ACHN (cell line): ENCODE measurements at regions not wholly inside any gene's neighbourhood (a gene's known extent, or its start where the extent isn't known, plus 50 kb on each side); places are given as distances from the start of the nearest gene placed in this dataset.
A peak's percentile ranks its signal among the peaks of the same experiment; 100 is the strongest.

ENCODE experiments used
- DNase-seq: peaks from one replicate; pipeline ENCODE4 v3.0.0-alpha.2; 2015
- in situ Hi-C: cut with HindIII; loops from 2 replicates; pipeline ENCODE4 v1.10.0; 2017; ENCODE audit warnings: low sequenced_read_pairs, low pct_ligation_motif_present, low pct_unique_long_range_greater_than_20kb

DNA sequence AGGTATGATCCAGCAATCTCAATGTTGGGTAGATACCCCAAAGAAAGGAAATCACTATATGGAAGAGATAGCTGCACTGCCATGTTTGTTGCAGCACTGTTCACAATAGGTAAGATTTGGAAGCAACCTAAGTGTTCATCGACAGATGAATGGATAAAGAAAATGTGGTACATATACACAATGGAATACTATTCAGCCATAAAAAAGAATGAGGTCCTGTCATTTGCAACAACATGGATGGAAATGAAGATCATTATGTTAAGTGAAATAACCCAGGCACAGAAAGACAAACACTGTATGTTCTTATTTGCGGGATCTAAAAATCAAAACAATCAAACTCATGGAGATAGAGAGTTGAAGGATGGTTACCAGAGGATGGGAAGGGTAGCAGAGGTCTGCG, 372.4 kb upstream of the SPRED2 start:
- DNase-seq, result no peak
- in situ Hi-C loops, result no loop called here

DNA sequence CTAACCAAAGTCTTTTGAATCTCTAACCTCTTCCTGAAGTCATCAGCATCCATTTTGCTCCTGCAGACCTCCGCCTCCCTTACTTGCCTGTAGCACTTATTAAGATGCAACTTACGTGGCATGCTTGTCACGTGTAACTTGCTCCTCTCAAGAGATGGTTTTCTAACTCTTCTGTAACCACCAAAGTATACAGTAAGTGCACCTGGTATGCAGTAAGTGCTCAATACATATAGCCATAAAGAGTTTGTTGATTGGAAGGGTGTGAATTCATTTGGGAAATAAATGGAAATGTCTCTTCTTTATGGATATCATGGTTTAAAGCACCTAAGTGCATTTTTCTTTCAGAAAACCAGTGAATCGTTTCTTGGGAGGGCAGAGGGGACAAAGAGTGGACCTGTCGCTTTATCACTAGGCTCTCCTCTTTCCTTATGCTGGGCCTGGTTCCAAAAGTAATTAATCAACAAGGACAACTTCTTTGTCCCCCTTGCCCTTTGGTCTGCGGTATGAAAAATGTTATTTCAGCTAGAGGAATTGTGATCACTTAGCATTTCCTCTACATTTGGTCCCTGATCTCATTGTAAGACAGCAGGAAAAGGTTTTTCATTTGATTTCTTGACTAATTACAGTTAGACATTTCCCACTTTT, 370.0 kb upstream of the SPRED2 start:
- no peak for DNase-seq
- in situ Hi-C loops, result no loop called here

GRCh38 chr2:65800998-65801397, 368.6 kb upstream of the SPRED2 start:
- DNase-seq, result peak; percentile 41
- in situ Hi-C loops, result no loop called here

GRCh38 chr2:65799141-65799854, 366.9 kb upstream of the SPRED2 start:
- DNase-seq, result no peak
- in situ Hi-C loops, result no loop called here

DNA sequence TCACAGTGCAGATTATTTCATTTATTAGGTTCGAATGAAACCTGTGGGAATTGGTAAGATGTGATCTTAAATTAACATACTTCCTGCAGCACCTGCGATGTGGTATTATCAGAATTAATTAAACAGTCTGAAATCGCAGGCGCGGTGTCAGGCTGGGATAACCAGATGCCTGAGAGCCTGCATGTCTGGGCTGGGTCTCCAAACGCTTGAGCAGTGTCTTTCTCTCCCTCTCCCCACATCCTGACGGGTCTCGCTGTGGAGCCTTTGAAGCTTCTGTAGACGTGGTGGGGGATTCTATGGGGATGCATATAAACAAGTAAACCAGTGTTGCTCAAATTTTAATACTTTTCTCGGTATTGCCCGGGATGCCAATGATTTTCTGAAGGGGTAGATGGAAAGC, 366.2 kb upstream of the SPRED2 start:
- no peak for DNase-seq
- in situ Hi-C loops, result no loop called here

- no peak for DNase-seq
- in situ Hi-C loops, result no loop called here
These were observed 362.6 kb upstream of the SPRED2 start for GRCh38 chr2:65794994-65795393.

DNA sequence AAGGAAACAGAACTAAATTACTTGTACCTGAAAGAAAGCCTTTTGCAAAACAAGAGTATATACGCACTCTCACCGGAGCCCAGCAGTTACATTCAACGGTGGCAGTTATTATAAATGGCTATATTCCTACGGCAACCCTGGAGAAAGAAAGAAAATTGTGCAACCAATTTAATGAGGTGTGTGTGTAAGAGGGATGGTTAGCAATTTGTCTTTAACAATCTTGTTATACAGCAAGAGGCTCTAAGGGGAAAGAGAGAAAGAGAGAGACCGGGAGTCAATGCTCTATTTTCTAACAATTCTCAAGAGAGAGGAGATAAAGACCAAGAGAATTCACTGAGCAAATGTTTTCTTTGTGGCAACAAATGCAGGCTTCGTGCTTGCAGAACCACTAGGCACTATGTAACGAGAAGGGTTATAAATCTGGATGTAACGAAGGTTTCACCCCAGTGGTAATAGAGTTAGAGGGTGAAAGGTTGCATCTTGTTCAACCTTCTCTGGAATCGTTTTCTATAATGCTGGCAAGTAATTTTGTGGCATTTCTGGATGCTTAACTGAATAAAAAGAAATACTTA, 359.1 kb upstream of the SPRED2 start:
- in situ Hi-C loops, result no loop called here
- DNase-seq, result no peak

DNA sequence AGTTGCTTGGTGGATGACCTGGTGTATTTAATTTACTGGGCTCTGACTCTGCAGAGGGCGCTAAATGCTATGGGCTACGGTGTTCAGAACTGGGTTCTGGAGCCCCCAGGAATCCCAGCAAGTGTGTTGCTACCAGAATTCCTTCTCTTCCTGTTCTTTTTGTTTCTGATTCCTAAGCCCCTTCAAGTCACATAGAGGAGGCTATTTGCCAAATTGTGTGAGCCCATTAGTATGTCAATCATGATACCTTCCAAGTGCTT, 358.2 kb upstream of the SPRED2 start:
- in situ Hi-C loops, result no loop called here

DNA sequence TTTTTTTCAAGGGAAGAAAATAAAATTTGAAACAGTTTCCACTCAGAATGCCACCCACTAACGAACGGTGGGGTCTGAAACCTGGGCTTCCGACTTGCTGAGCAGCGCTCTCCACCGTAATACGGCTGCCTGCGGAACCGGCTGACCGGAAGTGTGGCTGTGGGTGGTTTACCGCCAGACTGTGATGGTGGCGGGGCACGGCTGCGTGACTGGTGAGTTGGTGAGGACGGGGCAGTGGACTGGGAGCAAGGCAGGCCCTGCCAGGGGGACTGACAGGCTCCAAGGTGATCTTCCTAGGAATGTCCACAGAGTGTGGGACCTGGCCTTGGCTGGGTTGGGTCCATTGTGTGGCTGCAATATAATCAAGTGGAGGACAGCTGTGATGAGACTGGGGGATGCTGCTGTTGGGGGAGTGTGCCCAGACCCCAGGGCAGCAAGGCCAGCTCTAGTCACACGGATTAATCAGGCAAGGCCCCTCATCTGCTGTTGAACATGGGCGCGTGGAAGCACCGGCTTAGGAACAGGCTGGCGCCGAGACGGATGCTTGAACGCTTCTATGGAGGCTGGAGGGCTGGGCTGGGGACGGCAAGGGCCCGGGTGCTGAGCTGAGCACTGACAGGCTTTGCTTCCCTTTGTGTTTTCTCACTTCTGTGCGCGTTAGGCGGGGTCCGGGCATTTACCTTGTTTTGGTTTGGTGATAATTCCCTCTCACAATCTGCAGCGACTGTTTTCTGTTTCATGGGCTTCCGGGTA, 357.7 kb upstream of the SPRED2 start:
- no peak for DNase-seq

More for the DNA sequence above, 358.2 kb upstream of the SPRED2 start:
- DNase-seq, result no peak

GRCh38 chr2:65788556-65788955, 356.2 kb upstream of the SPRED2 start:
- in situ Hi-C loops, result no loop called here
- DNase-seq, result no peak

More for the DNA sequence above, 357.7 kb upstream of the SPRED2 start:
- in situ Hi-C loops, result no loop called here

DNA sequence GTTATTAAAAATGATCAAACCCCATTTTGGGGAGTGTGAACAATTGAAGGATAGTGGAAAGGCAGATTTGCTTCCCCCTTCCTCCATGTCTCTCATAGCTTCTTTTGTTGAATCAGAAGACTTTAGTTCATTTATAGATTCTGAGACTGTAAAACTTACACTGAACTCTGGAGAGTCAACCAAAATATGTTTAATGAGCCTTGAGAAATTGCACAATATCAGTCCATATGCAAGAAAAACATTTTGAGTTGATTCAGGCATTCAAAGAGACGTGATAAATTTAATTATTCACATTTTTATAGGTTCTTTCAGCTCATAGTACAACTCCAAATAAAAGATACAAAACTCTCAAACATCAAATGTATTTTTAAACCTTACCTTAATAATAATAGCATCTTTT, 354.4 kb upstream of the SPRED2 start:
- no peak for DNase-seq
- in situ Hi-C loops, result no loop called here

GRCh38 chr2:65786007-65786717, 353.8 kb upstream of the SPRED2 start:
- DNase-seq, result no peak
- in situ Hi-C loops, result no loop called here

GRCh38 chr2:65782996-65783650, 350.7 kb upstream of the SPRED2 start:
- DNase-seq, result no peak
- in situ Hi-C loops, result no loop called here

GRCh38 chr2:65782186-65782585, 349.8 kb upstream of the SPRED2 start:
- no peak for DNase-seq
- in situ Hi-C loops, result no loop called here

DNA sequence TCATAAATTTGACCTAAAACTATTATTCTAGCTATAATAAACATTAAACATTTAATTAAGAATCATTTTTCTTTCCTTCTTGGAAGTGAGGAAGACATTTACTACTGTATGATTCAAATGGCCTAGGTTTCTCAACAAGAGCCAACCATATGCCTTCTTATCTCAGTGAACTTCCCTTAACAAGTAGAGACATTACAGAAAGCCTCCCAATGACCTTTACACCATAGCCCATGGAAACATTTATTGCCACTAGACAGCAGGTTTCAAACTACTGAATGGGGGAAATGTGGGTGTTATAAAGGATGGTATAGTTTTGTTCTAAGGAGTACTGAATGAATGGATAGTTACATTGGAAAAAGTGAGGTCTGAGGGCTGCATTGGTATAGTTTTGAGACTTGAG, 349.4 kb upstream of the SPRED2 start:
- in situ Hi-C loops, result no loop called here
- no peak for DNase-seq

GRCh38 chr2:65779021-65779420, 346.6 kb upstream of the SPRED2 start:
- DNase-seq, result no peak
- in situ Hi-C loops, result no loop called here

DNA sequence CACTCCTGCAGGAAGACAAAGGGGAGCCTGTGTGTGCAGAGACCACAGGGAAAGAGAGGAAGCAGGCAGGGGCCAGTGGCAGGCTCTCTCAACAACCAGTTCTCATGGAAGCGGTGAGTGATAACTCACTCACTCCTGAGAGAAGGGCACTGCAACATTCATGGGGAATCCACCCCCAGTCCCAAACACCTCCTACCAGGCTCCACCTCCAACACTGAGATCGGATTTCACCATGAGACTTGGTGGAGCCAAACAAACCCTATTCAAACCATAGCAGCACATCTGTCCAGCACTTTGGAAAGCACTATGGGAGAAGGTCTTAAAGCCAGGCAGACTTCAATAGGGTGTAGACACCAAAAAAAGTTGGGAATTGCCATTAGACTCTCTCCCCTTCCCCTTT, 345.7 kb upstream of the SPRED2 start:
- no peak for DNase-seq
- in situ Hi-C loops, result no loop called here

DNA sequence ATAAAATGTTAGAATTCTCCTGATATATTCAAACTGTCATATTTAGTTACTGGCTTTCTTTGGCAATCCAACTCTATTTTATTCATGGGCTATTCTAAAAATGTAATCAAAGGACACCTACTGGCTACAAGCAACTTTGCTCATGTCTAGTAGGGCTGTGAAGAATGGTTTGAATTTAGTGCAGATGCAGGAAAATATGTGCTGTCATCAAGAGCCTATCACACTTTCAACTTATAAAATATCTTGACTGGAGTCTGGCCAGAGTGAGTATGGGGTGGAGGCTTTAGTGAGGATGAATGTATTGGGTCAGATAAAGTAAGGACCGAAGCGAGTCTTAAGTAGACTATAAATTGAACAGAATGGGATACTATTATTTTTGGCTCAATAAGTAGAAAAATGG, 343.4 kb upstream of the SPRED2 start:
- no peak for DNase-seq
- in situ Hi-C loops, result no loop called here

DNA sequence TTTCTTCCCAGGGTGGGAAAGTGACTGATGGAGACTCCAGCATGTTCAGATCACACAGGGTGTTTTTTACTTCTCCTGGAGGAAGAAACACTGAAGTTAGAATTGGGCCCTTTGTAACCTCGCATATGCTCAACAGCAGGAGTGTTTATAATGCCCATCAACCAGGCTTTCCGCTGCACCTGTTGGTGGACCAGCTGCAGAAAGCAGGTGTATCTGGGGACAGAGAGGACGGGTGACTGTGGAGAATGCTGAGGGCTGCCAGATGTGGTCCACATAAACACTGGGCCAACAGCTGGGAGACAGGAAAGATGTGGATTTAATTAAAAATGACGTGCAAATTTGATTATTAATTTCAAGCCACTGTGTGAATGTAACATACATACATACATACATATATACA, 335.5 kb upstream of the SPRED2 start:
- no peak for DNase-seq
- in situ Hi-C loops, result no loop called here
